OCI-LY7 (cell line): ENCODE measurements at regions not wholly inside any gene's neighbourhood (a gene's known extent, or its start where the extent isn't known, plus 50 kb on each side); places are given as distances from the start of the nearest gene placed in this dataset.
A peak's percentile ranks its signal among the peaks of the same experiment; 100 is the strongest.

Source experiments
- BruUV-seq: library from RNA; stranded (reverse); fragments of 400-500 nt; replicated peaks from 2 replicates; lab custom pipeline; 2021; lab: Mats Ljungman, UMichigan
- CTCF ChIA-PET: fragments of 300-600 bp; sonication (Branson Sonifier 250); formaldehyde crosslinking; loops from one replicate; lab custom pipeline; 2022; ENCODE audit warnings: antibody characterized with exemption; ENCODE audit not compliant: unreplicated experiment; lab: Charles Lee
- POLR2A ChIA-PET: fragments of 300-600 bp; sonication (Branson Sonifier 250); formaldehyde crosslinking; loops from one replicate; lab custom pipeline; 2022; ENCODE audit warnings: antibody characterized with exemption; lab: Charles Lee
- DNase-seq: peaks from one replicate; pipeline ENCODE4 v3.0.0-alpha.2; 2015; ENCODE audit warnings: low spot score
- H2AFZ ChIP-seq: fragments of 200-600 bp; sonication (generic), shearing (Covaris generic); 2 replicates; pipeline ENCODE4 v1.6.1; 2014; ENCODE audit warnings: mild to moderate bottlenecking, antibody characterized with exemption, low read length, moderate library complexity
- H3K27ac ChIP-seq: fragments of 200-600 bp; sonication (generic); 2 replicates; pipeline ENCODE4 v1.5.1; 2014; ENCODE audit warnings: mixed run types, low read depth, mild to moderate bottlenecking, moderate library complexity, low read length, inconsistent platforms; ENCODE audit not compliant: poor library complexity, severe bottlenecking
- H3K36me3 ChIP-seq: fragments of 200-600 bp; sonication (generic); 2 replicates; pipeline ENCODE4 v1.6.1; 2014; ENCODE audit warnings: mild to moderate bottlenecking, antibody characterized with exemption, low read length, moderate library complexity, mixed read lengths; ENCODE audit not compliant: insufficient read depth
- H3K4me1 ChIP-seq: fragments of 200-600 bp; sonication (generic); 2 replicates; pipeline ENCODE4 v1.5.1; 2014; ENCODE audit warnings: mild to moderate bottlenecking, low read length; ENCODE audit not compliant: insufficient read depth, poor library complexity, severe bottlenecking
- H3K4me2 ChIP-seq: fragments of 200-600 bp; sonication (generic); 2 replicates; pipeline ENCODE4 v1.6.1; 2014; ENCODE audit warnings: mild to moderate bottlenecking, low read length
- H3K4me3 ChIP-seq: fragments of 200-600 bp; sonication (generic); 2 replicates; pipeline ENCODE4 v1.5.1; 2014; ENCODE audit warnings: mild to moderate bottlenecking, low read depth, low read length; ENCODE audit not compliant: poor library complexity, severe bottlenecking
- H3K79me2 ChIP-seq: fragments of 200-600 bp; sonication (generic); 2 replicates; pipeline ENCODE4 v1.6.1; 2016; ENCODE audit warnings: low read depth, mild to moderate bottlenecking, low read length, moderate library complexity, mixed read lengths; ENCODE audit not compliant: insufficient read depth
- H3K9me2 ChIP-seq: fragments of 200-600 bp; sonication (generic); 2 replicates; pipeline ENCODE4 v1.6.1; 2016; ENCODE audit warnings: mild to moderate bottlenecking, low read length, mixed read lengths; ENCODE audit not compliant: insufficient read depth
- H3K9me3 ChIP-seq: fragments of 200-600 bp; sonication (generic); 2 replicates; pipeline ENCODE4 v1.6.1; 2014; ENCODE audit warnings: mild to moderate bottlenecking, mixed run types, low read length, mixed read lengths
- H4K20me1 ChIP-seq: fragments of 200-600 bp; sonication (generic); 2 replicates; pipeline ENCODE4 v1.6.1; 2014; ENCODE audit warnings: mild to moderate bottlenecking, antibody characterized with exemption, low read length, moderate library complexity, mixed read lengths; ENCODE audit not compliant: insufficient read depth
- CTCF ChIP-seq: fragments of 200-600 bp; sonication (generic); conservative IDR thresholded peaks from 2 replicates; pipeline ENCODE4 v1.5.1; 2014; ENCODE audit warnings: mild to moderate bottlenecking, antibody characterized with exemption, low read length, moderate library complexity, mixed read lengths
- EZH2phosphoT487 ChIP-seq: fragments of 200-600 bp; sonication (generic); IDR thresholded peaks from 2 replicates; pipeline ENCODE4 v1.6.1; 2018; ENCODE audit warnings: low read depth, borderline replicate concordance, mild to moderate bottlenecking, mixed run types, antibody characterized with exemption, low read length, moderate library complexity, mixed read lengths
- intact Hi-C: fragments of 100-400 bp; cut with micrococcal nuclease; formaldehyde crosslinking; loops from one replicate; pipeline ENCODE4 v1.10.0; 2022; ENCODE audit not compliant: unreplicated experiment

DNA sequence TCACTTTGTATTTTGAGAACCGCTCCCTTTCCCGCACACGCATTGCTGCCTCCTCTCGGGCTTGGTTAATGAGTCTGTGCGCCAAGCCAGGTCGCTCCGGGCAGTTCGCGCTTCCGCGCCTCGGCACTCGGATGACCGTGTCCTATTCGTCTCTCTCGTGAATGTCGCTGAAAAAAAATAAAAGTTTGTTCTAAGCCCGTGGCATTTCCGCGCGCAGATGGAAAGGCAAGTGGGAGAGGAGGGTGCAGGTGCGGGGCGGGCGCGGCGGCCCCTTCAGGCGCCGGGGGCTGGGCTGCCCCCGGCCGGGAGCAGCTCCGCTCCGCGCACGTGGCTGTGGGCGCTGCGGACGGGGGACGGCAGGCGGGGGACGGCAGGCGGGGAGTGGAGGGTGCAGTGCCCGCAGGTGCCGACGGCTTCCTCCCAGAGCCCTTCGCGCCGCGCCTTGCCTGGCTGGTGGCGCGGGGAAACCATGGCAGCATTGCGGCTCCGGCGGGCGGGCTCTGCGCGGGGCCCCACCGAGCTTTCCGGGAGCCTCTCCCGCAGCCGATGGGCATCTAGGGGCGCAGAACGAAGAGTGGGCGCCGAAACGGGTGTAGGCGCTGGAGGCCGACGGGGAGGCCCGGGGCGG, 159.6 kb upstream of the SIX2 start:
- no peak for DNase-seq
- no TSS peak for BruUV-seq

GRCh38 chr2:45167920-45168629, 158.8 kb upstream of the SIX2 start:
- CTCF ChIA-PET: no interaction called here
- intact Hi-C loops: no loop called here
- Histone ChIP-seq H3K79me2 (no peaks in the 10 kb centered on the region), H3K4me3 (no peak overlapping the region), H3K27ac (no peak overlapping the region), H3K4me1 (peaks cover 10% of the 10 kb centered on the region), H3K9me3 (no peaks in the 10 kb centered on the region), H3K4me2 (no peak overlapping the region), H2AFZ (peak overlapping the region; percentile 26; the same call in 1 of the 2 replicates), H3K9me2 (no peaks in the 10 kb centered on the region), H3K36me3 (no peaks in the 10 kb centered on the region), H4K20me1 (no peaks in the 10 kb centered on the region)
- TF ChIP-seq CTCF: no peak
- no peak for TF ChIP-seq EZH2phosphoT487
- POLR2A ChIA-PET: interaction anchor here (0.6 to 1.5 kb wide), 6 partner anchors 9 to 264 kb away, joined by 3 read pairs; no protein-coding TSS in a partner anchor
- BruUV-seq: no TSS peak
- no peak for DNase-seq

More for the DNA sequence above, 159.6 kb upstream of the SIX2 start:
- no peaks in the 10 kb centered on the region for H4K20me1 ChIP-seq
- no peaks in the 10 kb centered on the region for H3K9me3 ChIP-seq
- no peaks in the 10 kb centered on the region for H3K79me2 ChIP-seq
- H2AFZ ChIP-seq: no peak overlapping the region
- no peak overlapping the region for H3K4me3 ChIP-seq
- H3K4me2 ChIP-seq: no peak overlapping the region
- POLR2A ChIA-PET: interaction anchor here (0.7 to 1.5 kb wide), 5 partner anchors 10 to 128 kb away, joined by 3 read pairs; no protein-coding TSS in a partner anchor
- no peak overlapping the region for H3K27ac ChIP-seq
- CTCF ChIA-PET: no interaction called here
- intact Hi-C loops: no loop called here
- H3K36me3 ChIP-seq: no peaks in the 10 kb centered on the region
- H3K4me1 ChIP-seq: peaks cover 10% of the 10 kb centered on the region
- TF ChIP-seq CTCF (no peak), EZH2phosphoT487 (no peak)
- H3K9me2 ChIP-seq: no peaks in the 10 kb centered on the region
